Liver (tissue), 8 donors: ENCODE measurements at regions not wholly inside any gene's neighbourhood (a gene's known extent, or its start where the extent isn't known, plus 50 kb on each side); places are given as distances from the start of the nearest gene placed in this dataset.

Experiments
- DNase-seq: peaks from one replicate; pipeline ENCODE4 v3.0.0-alpha.2; 2017; ENCODE audit warnings: low spot score
- H3K27ac ChIP-seq, 2 donors: one replicate each; pipeline ENCODE4 v1.7.0; 2013; ENCODE audit warnings: inconsistent platforms in 2 of 2, low read length in 2 of 2, control low read depth in 1 of 2, low read depth in 1 of 2, mild to moderate bottlenecking in 1 of 2
- H3K27me3 ChIP-seq, 4 donors: one replicate each; pipeline versions ENCODE4 v1.6.1 to v1.7.0; 2013; ENCODE audit warnings: low read length in 3 of 4, inconsistent platforms in 1 of 4, mild to moderate bottlenecking in 1 of 4, moderate library complexity in 1 of 4; ENCODE audit not compliant: control insufficient read depth in 4 of 4, insufficient read depth in 4 of 4
- H3K36me3 ChIP-seq, 4 donors: one replicate each; pipeline versions ENCODE4 v1.6.1 to v1.7.0; 2013; ENCODE audit warnings: low read length in 3 of 4, mild to moderate bottlenecking in 3 of 4, low read depth in 1 of 4, moderate library complexity in 1 of 4; ENCODE audit not compliant: control insufficient read depth in 4 of 4, insufficient read depth in 3 of 4
- H3K4me1 ChIP-seq, 4 donors: one replicate each; pipeline versions ENCODE4 v1.6.1 to v1.7.0; 2013; ENCODE audit warnings: low read length in 3 of 4, mild to moderate bottlenecking in 3 of 4, moderate library complexity in 1 of 4; ENCODE audit not compliant: control insufficient read depth in 4 of 4, insufficient read depth in 4 of 4
- H3K4me3 ChIP-seq, 3 donors: one replicate each; pipeline versions ENCODE4 v1.6.1 to v1.7.0; 2013; ENCODE audit warnings: low read length in 3 of 3, control low read depth in 1 of 3, low read depth in 1 of 3, mild to moderate bottlenecking in 1 of 3
- H3K9ac ChIP-seq, 2 donors: one replicate each; pipeline ENCODE4 v1.7.0; 2013; ENCODE audit warnings: low read length in 2 of 2, mild to moderate bottlenecking in 2 of 2, moderate library complexity in 2 of 2, control low read depth in 1 of 2, low read depth in 1 of 2
- H3K9me3 ChIP-seq, 4 donors: one replicate each; pipeline versions ENCODE4 v1.6.1 to v1.7.0; 2013; ENCODE audit warnings: low read length in 3 of 4; ENCODE audit not compliant: control insufficient read depth in 4 of 4
- CTCF ChIP-seq: fragments of 150-350 bp; IDR thresholded peaks from 2 replicates; pipeline ENCODE4 v1.5.1; 2017; ENCODE audit warnings: improper control_type of control experiment, low read depth, low read length; ENCODE audit not compliant: missing input control
- EGR1 ChIP-seq, 2 donors: IDR thresholded peaks; 2 replicates each; pipeline ENCODE4 v1.6.1; 2016 to 2018; ENCODE audit warnings: antibody characterized with exemption in 2 of 2, low read depth in 2 of 2
- FOXA1 ChIP-seq: IDR thresholded peaks from 2 replicates; pipeline ENCODE4 v1.6.1; 2016; ENCODE audit warnings: antibody characterized with exemption
- FOXA2 ChIP-seq: IDR thresholded peaks from 2 replicates; pipeline ENCODE4 v1.6.1; 2016; ENCODE audit warnings: antibody characterized with exemption
- GABPA ChIP-seq, 2 donors: IDR thresholded peaks in 1 of 2; conservative IDR thresholded peaks in 1 of 2; 2 replicates each; pipeline ENCODE4 v1.6.1; 2016; ENCODE audit warnings: antibody characterized with exemption in 2 of 2, mild to moderate bottlenecking in 1 of 2, moderate library complexity in 1 of 2
- HNF4A ChIP-seq, 2 donors: conservative IDR thresholded peaks; 2 replicates each; pipeline ENCODE4 v1.6.1; 2016; ENCODE audit warnings: antibody characterized with exemption in 2 of 2, mild to moderate bottlenecking in 2 of 2
- HNF4G ChIP-seq: IDR thresholded peaks from 2 replicates; pipeline ENCODE4 v1.6.1; 2016; ENCODE audit warnings: antibody characterized with exemption
- JUND ChIP-seq, 2 donors: IDR thresholded peaks; 2 replicates each; pipeline ENCODE4 v1.6.1; 2016; ENCODE audit warnings: antibody characterized with exemption in 2 of 2
- MAX ChIP-seq: IDR thresholded peaks from 2 replicates; pipeline ENCODE4 v1.6.1; 2016; ENCODE audit warnings: antibody characterized with exemption
- NR2F2 ChIP-seq: IDR thresholded peaks from 2 replicates; pipeline ENCODE4 v1.6.1; 2016; ENCODE audit warnings: antibody characterized with exemption
- RAD21 ChIP-seq, 2 donors: IDR thresholded peaks; 2 replicates each; pipeline ENCODE4 v1.6.1; 2016; ENCODE audit warnings: antibody characterized with exemption in 2 of 2, mild to moderate bottlenecking in 2 of 2
- REST ChIP-seq: IDR thresholded peaks from 2 replicates; pipeline ENCODE4 v1.6.1; 2016; ENCODE audit warnings: antibody characterized with exemption, mild to moderate bottlenecking
- RXRA ChIP-seq, 2 donors: IDR thresholded peaks; 2 replicates each; pipeline ENCODE4 v1.6.1; 2017 to 2018; ENCODE audit warnings: antibody characterized with exemption in 2 of 2, mild to moderate bottlenecking in 1 of 2
- SP1 ChIP-seq: IDR thresholded peaks from 2 replicates; pipeline ENCODE4 v1.6.1; 2018; ENCODE audit warnings: antibody characterized with exemption, mild to moderate bottlenecking
- TAF1 ChIP-seq: conservative IDR thresholded peaks from 2 replicates; pipeline ENCODE4 v1.6.1; 2016; ENCODE audit warnings: antibody characterized with exemption, mild to moderate bottlenecking
- YY1 ChIP-seq: IDR thresholded peaks from 2 replicates; pipeline ENCODE4 v1.6.1; 2016; ENCODE audit warnings: antibody characterized with exemption, mild to moderate bottlenecking
- WGBS: extraction: QIAGEN DNeasy Blood & Tissue Kit; methylation state at CpG from one replicate; pipeline ENCODE4 v1.1.7; 2013; 5-methylcytosine and 5-hydroxymethylcytosine counted together
- donor health status: healthy.
- donor health status: healthy.
- donor health status: healthy.
- donor health status: healthy.
- donor health status: healthy.

GRCh38 chr1:82401116-82401515 is 600.4 kb downstream of the ADGRL2 start (continued):
- TF ChIP-seq CTCF (no peak), SP1 (no peak), NR2F2 (no peak)

GRCh38 chr1:82400521-82400920 is 599.8 kb downstream of the ADGRL2 start:
- no peaks in the 10 kb centered on the region for H3K36me3 ChIP-seq
- 64% methylated on average over 4 of the region's 4 CpGs for WGBS
- H3K9ac ChIP-seq = no peak overlapping the region

GRCh38 chr1:82399093-82399492 is 598.4 kb downstream of the ADGRL2 start:
- no peaks in the 10 kb centered on the region for H3K9me3 ChIP-seq
- no peaks in the 10 kb centered on the region for H3K4me1 ChIP-seq
- H3K4me3 ChIP-seq = no peak overlapping the region
- no peak overlapping the region for H3K27ac ChIP-seq
- no peaks in the 10 kb centered on the region for H3K36me3 ChIP-seq
- no peak for DNase-seq
- no peaks in the 10 kb centered on the region for H3K27me3 ChIP-seq
- TF ChIP-seq JUND (IDR thresholded peaks at IDR 0.05) (no peak), SP1 (no peak), CTCF (no peak), NR2F2 (no peak), FOXA1 (no peak), EGR1 (IDR thresholded peaks at IDR 0.05; ENCODE audit: low read depth in 2 of 2) (no peak), RXRA (IDR thresholded peaks at IDR 0.05) (no peak), MAX (no peak), RAD21 (IDR thresholded peaks at IDR 0.05) (no peak), REST (no peak), HNF4A (conservative IDR thresholded peaks at IDR 0.05) (no peak), HNF4G (no peak), GABPA (IDR thresholded peaks at IDR 0.05 in 1 of 2, conservative IDR thresholded peaks at IDR 0.05 in 1 of 2) (no peak), YY1 (no peak)
- H3K9ac ChIP-seq = no peak overlapping the region

More at GRCh38 chr1:82400521-82400920, 599.8 kb downstream of the ADGRL2 start:
- Histone ChIP-seq H3K27ac (no peak overlapping the region), H3K9me3 (no peaks in the 10 kb centered on the region), H3K4me1 (no peaks in the 10 kb centered on the region), H3K27me3 (no peaks in the 10 kb centered on the region), H3K4me3 (no peak overlapping the region)
- no peak for DNase-seq
- no peak for TF ChIP-seq HNF4G
- no peak for TF ChIP-seq TAF1
- no peak for TF ChIP-seq HNF4A (conservative IDR thresholded peaks at IDR 0.05)
- TF ChIP-seq NR2F2 = no peak
- TF ChIP-seq RAD21 (IDR thresholded peaks at IDR 0.05) = no peak
- no peak for TF ChIP-seq RXRA (IDR thresholded peaks at IDR 0.05)
- TF ChIP-seq GABPA (IDR thresholded peaks at IDR 0.05 in 1 of 2, conservative IDR thresholded peaks at IDR 0.05 in 1 of 2) = no peak
- TF ChIP-seq FOXA2 = no peak
- TF ChIP-seq SP1 = no peak
- TF ChIP-seq YY1 = no peak
- TF ChIP-seq EGR1 (IDR thresholded peaks at IDR 0.05; ENCODE audit: low read depth in 2 of 2) = no peak
